Endothelial cell of umbilical vein (primary cell): ENCODE measurements at regions not wholly inside any gene's neighbourhood (a gene's known extent, or its start where the extent isn't known, plus 50 kb on each side); places are given as distances from the start of the nearest gene placed in this dataset.

Source experiments
- BruUV-seq: library from RNA; stranded (reverse); fragments of 400-500 nt; replicated peaks from 2 replicates; lab custom pipeline; 2021; lab: Mats Ljungman, UMichigan
- CTCF ChIA-PET: fragments of 300-600, 350-600 bp; sonication (Branson Sonifier 250); formaldehyde crosslinking; loops from one replicate; lab custom pipeline; 2021; ENCODE audit warnings: antibody characterized with exemption, inconsistent platforms; lab: Charles Lee
- POLR2A ChIA-PET: fragments of 300-600, 350-600 bp; sonication (Branson Sonifier 250); formaldehyde crosslinking; loops from one replicate; lab custom pipeline; 2021; ENCODE audit warnings: antibody characterized with exemption, inconsistent platforms; lab: Charles Lee
- DNase-seq: peaks from one replicate; pipeline ENCODE4 v3.0.0-alpha.2; 2011; ENCODE audit warnings: low read depth, low spot score
- FAIRE-seq: peaks from 2 replicates; lab custom pipeline; 2011; peaks lifted over from hg19 to GRCh38; lab: Jason Lieb, UNC
- H2AFZ ChIP-seq: 2 replicates; pipeline ENCODE4 v1.6.0; 2012; ENCODE audit warnings: low read depth, low read length, control low read depth, inconsistent platforms
- H3K27ac ChIP-seq: 2 replicates; pipeline ENCODE4 v1.5.1; 2011; ENCODE audit warnings: low read depth, mild to moderate bottlenecking, control low read depth, low read length, moderate library complexity; ENCODE audit not compliant: insufficient read depth
- H3K27me3 ChIP-seq, 2 experiments: 2 replicates each; pipeline versions ENCODE4 v1.6.0 to v1.6.1; 2011; ENCODE audit warnings: low read length in 2 of 2, mixed read lengths in 1 of 2; ENCODE audit not compliant: control insufficient read depth in 2 of 2, insufficient read depth in 2 of 2
- H3K36me3 ChIP-seq, 2 experiments: 2 replicates in 1 of 2; 3 replicates in 1 of 2; pipeline ENCODE4 v1.5.1; 2011; ENCODE audit warnings: low read length in 2 of 2, mild to moderate bottlenecking in 1 of 2, moderate library complexity in 1 of 2; ENCODE audit not compliant: control insufficient read depth in 2 of 2, insufficient read depth in 2 of 2; ENCODE audit errors: extremely low read depth in 1 of 2
- H3K4me1 ChIP-seq: 3 replicates; pipeline ENCODE4 v1.5.1; 2011; ENCODE audit warnings: mild to moderate bottlenecking, low read length; ENCODE audit not compliant: control insufficient read depth, insufficient read depth; ENCODE audit errors: extremely low read depth
- H3K4me2 ChIP-seq: 2 replicates; pipeline ENCODE4 v1.6.1; 2011; ENCODE audit warnings: low read length, control low read depth, mixed read lengths; ENCODE audit not compliant: insufficient read depth
- H3K4me3 ChIP-seq, 3 experiments: fragments of 200-600 bp in 1 of 3; sonication (generic), shearing (Covaris generic) in 1 of 3; replicated peaks in 1 of 3; 2 replicates each; pipeline ENCODE4 v1.5.1; 2011 to 2016; ENCODE audit warnings: control low read depth in 3 of 3, low read length in 3 of 3, mild to moderate bottlenecking in 2 of 3, inconsistent platforms in 1 of 3, low read depth in 1 of 3, moderate library complexity in 1 of 3; ENCODE audit not compliant: insufficient read depth in 1 of 3
- H3K79me2 ChIP-seq: 2 replicates; pipeline ENCODE4 v1.6.0; 2012; ENCODE audit warnings: low read length, inconsistent platforms; ENCODE audit not compliant: control insufficient read depth, insufficient read depth
- H3K9ac ChIP-seq: replicated peaks from 2 replicates; pipeline ENCODE3; 2011; ENCODE audit warnings: low read length, control low read depth; ENCODE audit not compliant: insufficient read depth; ENCODE audit errors: extremely low read depth
- H3K9me1 ChIP-seq: replicated peaks from 3 replicates; pipeline ENCODE4 v1.6.0; 2011; ENCODE audit warnings: mild to moderate bottlenecking, low read length; ENCODE audit not compliant: control insufficient read depth, insufficient read depth; ENCODE audit errors: extremely low read depth
- H3K9me3 ChIP-seq: replicated peaks from 2 replicates; pipeline ENCODE4 v1.5.1; 2012; ENCODE audit warnings: low read length, inconsistent platforms; ENCODE audit not compliant: control insufficient read depth, insufficient read depth
- H4K20me1 ChIP-seq: replicated peaks from 2 replicates; pipeline ENCODE3; 2011; ENCODE audit warnings: mild to moderate bottlenecking, low read length; ENCODE audit not compliant: control insufficient read depth, insufficient read depth; ENCODE audit errors: extremely low read depth
- CTCF ChIP-seq, 2 donors: IDR thresholded peaks; 1 replicate in 1 of 2; 2 replicates in 1 of 2; pipeline ENCODE4 v1.5.1; 2011; ENCODE audit warnings: low read length in 2 of 2, mild to moderate bottlenecking in 2 of 2, moderate library complexity in 2 of 2, control low read depth in 1 of 2, inconsistent platforms in 1 of 2, low read depth in 1 of 2; ENCODE audit not compliant: insufficient read depth in 1 of 2; ENCODE audit errors: extremely low read depth in 1 of 2
- EZH2 ChIP-seq: IDR thresholded peaks from 2 replicates; pipeline ENCODE4 v1.6.1; 2012; ENCODE audit warnings: borderline replicate concordance, low read depth, mild to moderate bottlenecking, moderate library complexity, low read length, inconsistent platforms; ENCODE audit not compliant: severe bottlenecking
- FOS ChIP-seq: IDR thresholded peaks from 2 replicates; pipeline ENCODE4 v1.6.1; 2011; ENCODE audit warnings: mild to moderate bottlenecking, low read length, moderate library complexity, borderline replicate concordance; ENCODE audit not compliant: insufficient read depth
- GATA2 ChIP-seq: IDR thresholded peaks from 2 replicates; pipeline ENCODE4 v1.7.0; 2011; ENCODE audit warnings: low read depth, mild to moderate bottlenecking, moderate library complexity, mixed read lengths, low read length; ENCODE audit not compliant: insufficient read length, insufficient read depth
- JUN ChIP-seq: IDR thresholded peaks from 2 replicates; pipeline ENCODE4 v1.6.1; 2011; ENCODE audit warnings: borderline replicate concordance, low read depth; ENCODE audit not compliant: insufficient read length, insufficient read depth
- MAX ChIP-seq: IDR thresholded peaks from 2 replicates; pipeline ENCODE4 v1.6.1; 2011; ENCODE audit not compliant: insufficient read depth, insufficient read length
- MYC ChIP-seq: IDR thresholded peaks from one replicate; pipeline ENCODE4 v1.6.1; 2011; ENCODE audit warnings: mild to moderate bottlenecking, low read depth, low read length
- POLR2A ChIP-seq: IDR thresholded peaks from 2 replicates; pipeline ENCODE4 v1.6.1; 2012; ENCODE audit warnings: low read depth, mild to moderate bottlenecking, control low read depth, low read length
- POLR2AphosphoS5 ChIP-seq: IDR thresholded peaks from 2 replicates; pipeline ENCODE4 v1.6.1; 2012; ENCODE audit warnings: low read depth, mild to moderate bottlenecking, control low read depth, low read length, moderate library complexity; ENCODE audit not compliant: insufficient read depth
- dilution Hi-C: fragments of 300-500 bp; cut with MboI; formaldehyde crosslinking; loops from one replicate; pipeline ENCODE4 v1.15.0; 2019; ENCODE audit warnings: low sequenced_read_pairs; ENCODE audit not compliant: extremely low pct_ligation_motif_present
- intact Hi-C: fragments of 100-400 bp; cut with micrococcal nuclease; formaldehyde crosslinking; loops from one replicate; pipeline ENCODE4 v1.10.0; 2022

GRCh38 chr2:38130876-38131275 is 54.9 kb upstream of the CYP1B1 start:
- Histone ChIP-seq H3K9me3 (no peaks in the 10 kb centered on the region), H3K27ac (no peak overlapping the region), H3K36me3 (no peaks in the 10 kb centered on the region), H3K79me2 (no peaks in the 10 kb centered on the region), H3K4me3 (no peak overlapping the region), H3K9me1 (no peaks in the 10 kb centered on the region), H3K4me1 (no peaks in the 10 kb centered on the region), H3K4me2 (no peak overlapping the region), H3K9ac (no peak overlapping the region), H4K20me1 (no peaks in the 10 kb centered on the region), H3K27me3 (peaks cover 0 to 3% of the 10 kb centered on the region in 2 experiments), H2AFZ (no peak overlapping the region)
- ChIA-PET POLR2A (interaction anchor here (0.5 kb wide), 1 partner anchor 21 kb away, joined by 3 read pairs; no protein-coding TSS in a partner anchor), CTCF (no interaction called here)
- no TSS peak for BruUV-seq
- intact Hi-C loops = no loop called here
- FAIRE-seq (no peak), DNase-seq (no peak)
- TF ChIP-seq JUN = no peak
- TF ChIP-seq POLR2A = no peak
- no peak for TF ChIP-seq GATA2
- TF ChIP-seq MYC = no peak
- TF ChIP-seq EZH2 = no peak
- no peak for TF ChIP-seq CTCF (IDR thresholded peaks at IDR 0.05; ENCODE audit: extremely low read depth in 1 of 2, insufficient read depth in 1 of 2, low read depth in 1 of 2, low read length in 2 of 2)
- no peak for TF ChIP-seq FOS
- TF ChIP-seq POLR2AphosphoS5 = no peak
- no peak for TF ChIP-seq MAX
- dilution Hi-C loops = no loop called here
